Adrenal gland (tissue), 9 donors: ENCODE measurements at regions not wholly inside any gene's neighbourhood (a gene's known extent, or its start where the extent isn't known, plus 50 kb on each side); places are given as distances from the start of the nearest gene placed in this dataset.

ENCODE experiments used
- DNase-seq, 7 donors: peaks; one replicate each; pipeline ENCODE4 v3.0.0-alpha.2; 2019 to 2020
- H3K27ac ChIP-seq, 5 donors: fragments of 200-600 bp; sonication (generic) in 4 of 5; 1 replicate in 3 of 5; 2 replicates in 2 of 5; pipeline versions ENCODE4 v1.5.1 to v1.8.0; 2016 to 2020; ENCODE audit warnings: mild to moderate bottlenecking in 1 of 5
- H3K27me3 ChIP-seq: fragments of 200-600 bp; 2 replicates; pipeline ENCODE4 v1.8.0; 2021
- H3K36me3 ChIP-seq, 2 donors: fragments of 200-600 bp; replicated peaks in 1 of 2; 1 replicate in 1 of 2; 2 replicates in 1 of 2; pipeline versions ENCODE4 v1.5.1 to v1.8.0; 2018 to 2022
- H3K4me1 ChIP-seq, 2 donors: fragments of 200-600 bp; replicated peaks in 1 of 2; 1 replicate in 1 of 2; 2 replicates in 1 of 2; pipeline versions ENCODE4 v1.5.1 to v1.8.0; 2018 to 2021
- H3K4me3 ChIP-seq, 4 donors: fragments of 200-600 bp; sonication (generic) in 3 of 4; one replicate each; pipeline ENCODE4 v1.5.1; 2016 to 2018
- H3K9me3 ChIP-seq, 3 donors: fragments of 200-600 bp; sonication (generic) in 1 of 3; replicated peaks in 1 of 3; 1 replicate in 2 of 3; 2 replicates in 1 of 3; pipeline versions ENCODE4 v1.5.1 to v1.8.0; 2016 to 2021
- POLR2A ChIP-seq, 2 donors: fragments of 450-650 bp; IDR thresholded peaks; one replicate each; pipeline ENCODE4 v1.6.1; 2017; ENCODE audit warnings: antibody characterized with exemption in 2 of 2, mild to moderate bottlenecking in 2 of 2, moderate library complexity in 1 of 2
- WGBS, 4 donors: extraction: QIAGEN DNeasy Blood & Tissue Kit in 2 of 4; methylation state at CpG; one replicate each; pipeline versions ENCODE4 v1.1.5 to v1.1.7; 2013 to 2017; 5-methylcytosine and 5-hydroxymethylcytosine counted together
- intact Hi-C, 2 donors: fragments of 100-400 bp; cut with DNase I; formaldehyde crosslinking; loops; one replicate each; pipeline versions ENCODE4 v1.14.1 to v1.15.0; 2022 to 2023
- TF ChIP-seq, protein P1 (sequence below), 6 experiments: fragments of 450-650 bp in 4 of 6; fragments of 200-600 bp in 2 of 6; sonication (generic) in 1 of 6; IDR thresholded peaks; 1 replicate in 5 of 6; 2 replicates in 1 of 6; pipeline versions ENCODE4 v1.5.1 to v1.8.0; 2016 to 2021; ENCODE audit warnings: antibody characterized with exemption in 6 of 6, mild to moderate bottlenecking in 2 of 6, moderate library complexity in 1 of 6
- donor health status: healthy with polysubstance abuse.
- donor health status: Bipolar disorder and iron deficiency.
- donor health status: DM: yes; HTN: yes; CAD: no.
- donor health status: DM: no; HTN: no; CAD: no.
- donor health status: DM: no; HTN: no; CAD: no.

DNA sequence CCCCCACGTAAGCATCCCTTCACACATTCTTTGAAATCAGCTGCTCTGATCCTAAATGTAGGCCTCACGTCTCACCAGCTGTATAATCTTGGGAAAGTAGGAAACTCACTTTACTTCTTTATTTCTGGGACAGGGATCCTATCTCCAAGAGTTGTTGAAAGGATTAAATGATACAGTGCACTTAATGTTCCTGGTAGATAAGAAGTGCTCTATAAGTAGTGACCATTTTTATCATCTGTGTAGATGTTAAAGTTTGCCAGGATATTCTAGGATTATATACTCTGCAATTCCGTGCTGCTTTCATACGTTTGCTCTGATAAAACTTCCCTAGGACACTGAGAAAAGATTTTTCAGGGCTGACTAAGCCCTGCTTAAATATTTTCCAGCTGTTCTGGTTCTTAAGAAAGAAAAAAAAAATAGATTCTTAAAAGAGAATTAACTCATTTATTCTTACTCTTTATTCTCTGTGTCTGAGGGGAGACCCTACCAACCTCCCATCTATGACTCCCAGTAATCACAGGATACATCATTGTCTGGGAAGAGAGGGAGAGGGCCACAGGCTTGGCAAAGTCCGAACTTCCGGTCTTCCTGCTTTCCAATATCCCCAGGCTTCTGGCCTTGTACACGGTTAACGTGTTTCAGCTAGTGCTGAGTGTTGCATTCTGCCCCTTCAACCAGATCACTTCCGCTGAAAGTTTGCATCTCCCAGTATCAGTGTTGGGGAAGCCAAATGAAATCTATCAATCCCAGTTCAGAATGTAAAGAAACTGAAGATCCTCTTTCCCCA is 269.2 kb downstream of the TRIML1 start:
- WGBS, 4 donors = 75 to 80% (median 77%) methylated on average over 9 of the region's 9 CpGs

DNA sequence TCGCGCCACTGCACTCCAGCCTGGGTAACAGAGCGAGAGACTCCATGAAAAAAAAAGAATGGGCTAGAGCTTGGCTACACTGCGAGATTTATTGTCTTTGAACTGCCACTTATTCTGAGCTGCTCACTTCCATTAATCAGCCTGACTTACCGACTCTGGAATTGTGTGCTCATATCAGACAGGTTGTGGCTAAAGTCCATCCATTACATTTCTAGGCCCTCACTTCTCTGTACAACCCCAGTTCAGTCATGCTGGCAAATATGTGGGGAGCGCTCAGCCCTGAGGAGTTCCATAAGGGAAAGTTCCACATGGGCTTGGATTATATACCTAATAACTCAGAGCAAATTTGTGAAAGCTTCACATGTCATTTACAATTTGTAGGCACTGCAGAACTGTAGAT is 270.6 kb downstream of the TRIML1 start:
- H3K27ac ChIP-seq = no peak overlapping the region
- H3K4me3 ChIP-seq = no peak overlapping the region
- no peaks in the 10 kb centered on the region for H3K4me1 ChIP-seq
- TF ChIP-seq, protein P1, sequence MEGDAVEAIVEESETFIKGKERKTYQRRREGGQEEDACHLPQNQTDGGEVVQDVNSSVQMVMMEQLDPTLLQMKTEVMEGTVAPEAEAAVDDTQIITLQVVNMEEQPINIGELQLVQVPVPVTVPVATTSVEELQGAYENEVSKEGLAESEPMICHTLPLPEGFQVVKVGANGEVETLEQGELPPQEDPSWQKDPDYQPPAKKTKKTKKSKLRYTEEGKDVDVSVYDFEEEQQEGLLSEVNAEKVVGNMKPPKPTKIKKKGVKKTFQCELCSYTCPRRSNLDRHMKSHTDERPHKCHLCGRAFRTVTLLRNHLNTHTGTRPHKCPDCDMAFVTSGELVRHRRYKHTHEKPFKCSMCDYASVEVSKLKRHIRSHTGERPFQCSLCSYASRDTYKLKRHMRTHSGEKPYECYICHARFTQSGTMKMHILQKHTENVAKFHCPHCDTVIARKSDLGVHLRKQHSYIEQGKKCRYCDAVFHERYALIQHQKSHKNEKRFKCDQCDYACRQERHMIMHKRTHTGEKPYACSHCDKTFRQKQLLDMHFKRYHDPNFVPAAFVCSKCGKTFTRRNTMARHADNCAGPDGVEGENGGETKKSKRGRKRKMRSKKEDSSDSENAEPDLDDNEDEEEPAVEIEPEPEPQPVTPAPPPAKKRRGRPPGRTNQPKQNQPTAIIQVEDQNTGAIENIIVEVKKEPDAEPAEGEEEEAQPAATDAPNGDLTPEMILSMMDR (IDR thresholded peaks at IDR 0.05) = no peak
- TF ChIP-seq POLR2A (IDR thresholded peaks at IDR 0.05) = no peak
- no peak for DNase-seq
- H3K9me3 ChIP-seq = no peaks in the 10 kb centered on the region
- no peaks in the 10 kb centered on the region for H3K27me3 ChIP-seq
- intact Hi-C loops = no loop called here
- WGBS, 4 donors = 83 to 89% (median 87%) methylated on average over 6 of the region's 6 CpGs
- H3K36me3 ChIP-seq = no peaks in the 10 kb centered on the region

More for the DNA sequence above, 269.2 kb downstream of the TRIML1 start:
- intact Hi-C loops = no loop called here
- TF ChIP-seq, protein P1 (IDR thresholded peaks at IDR 0.05) = no peak
- TF ChIP-seq POLR2A (IDR thresholded peaks at IDR 0.05) = no peak
- Histone ChIP-seq H3K27ac (no peak overlapping the region), H3K9me3 (no peaks in the 10 kb centered on the region), H3K36me3 (no peaks in the 10 kb centered on the region), H3K4me1 (no peaks in the 10 kb centered on the region), H3K4me3 (no peak overlapping the region), H3K27me3 (no peaks in the 10 kb centered on the region)
- no peak for DNase-seq

DNA sequence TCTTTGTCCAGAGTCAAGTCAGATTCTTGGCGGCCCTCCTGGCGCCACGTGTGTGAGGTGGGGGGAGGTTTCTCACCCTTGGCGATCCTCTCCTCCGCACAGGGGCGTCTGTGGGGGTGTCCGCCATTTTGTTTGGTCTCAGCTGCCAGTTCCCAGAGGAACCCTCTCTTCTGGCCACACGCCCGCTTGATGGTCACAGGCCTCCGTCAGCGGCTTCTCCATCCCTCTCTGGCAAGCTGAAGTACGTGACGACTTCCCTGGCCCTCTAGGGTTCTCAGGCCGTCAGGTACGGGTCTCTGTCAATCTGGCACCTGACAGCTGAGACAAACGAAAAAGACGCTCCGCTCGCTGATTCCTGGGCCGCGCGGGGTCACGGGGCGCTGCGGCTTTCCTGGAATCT is 272.6 kb downstream of the TRIML1 start:
- no peaks in the 10 kb centered on the region for H3K27me3 ChIP-seq
- H3K4me1 ChIP-seq = no peaks in the 10 kb centered on the region
- WGBS, 4 donors = 77 to 93% (median 91%) methylated on average over 20 to 25 of the region's 25 CpGs
- DNase-seq = no peak
- intact Hi-C loops = no loop called here
- no peaks in the 10 kb centered on the region for H3K36me3 ChIP-seq
- TF ChIP-seq POLR2A (IDR thresholded peaks at IDR 0.05) = no peak
- TF ChIP-seq, protein P1 (IDR thresholded peaks at IDR 0.05) = no peak
- no peaks in the 10 kb centered on the region for H3K9me3 ChIP-seq
- no peak overlapping the region for H3K4me3 ChIP-seq
- no peak overlapping the region for H3K27ac ChIP-seq

DNA sequence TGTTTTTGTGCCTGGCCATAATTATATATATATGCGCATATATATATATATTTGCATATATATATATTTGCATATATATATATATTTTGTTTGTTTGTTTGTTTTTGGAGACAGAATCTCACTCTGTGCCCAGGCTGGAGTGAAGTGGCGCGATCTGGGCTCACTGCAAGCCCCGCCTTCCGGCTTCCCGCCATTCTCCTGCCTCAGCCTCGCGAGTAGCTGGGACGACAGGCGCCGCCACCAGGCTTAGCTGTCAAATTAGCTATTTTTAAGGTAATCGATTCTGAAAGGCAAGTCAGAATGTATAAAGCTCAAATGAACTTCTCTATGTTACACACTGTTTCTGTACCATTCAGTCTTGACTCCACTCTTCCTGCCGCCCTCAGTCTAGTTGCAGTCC is 273.3 kb downstream of the TRIML1 start:
- Histone ChIP-seq H3K4me3 (no peak overlapping the region), H3K27me3 (no peaks in the 10 kb centered on the region), H3K4me1 (no peaks in the 10 kb centered on the region), H3K9me3 (no peaks in the 10 kb centered on the region), H3K27ac (no peak overlapping the region), H3K36me3 (no peaks in the 10 kb centered on the region)
- WGBS, 4 donors = 94 to 97% (median 96%) methylated on average over 13 of the region's 13 CpGs
- no peak for DNase-seq
- intact Hi-C loops = no loop called here
- TF ChIP-seq POLR2A (IDR thresholded peaks at IDR 0.05) = no peak
- TF ChIP-seq, protein P1 (IDR thresholded peaks at IDR 0.05) = no peak
